PC-9 (cell line): ENCODE measurements at regions not wholly inside any gene's neighbourhood (a gene's known extent, or its start where the extent isn't known, plus 50 kb on each side); places are given as distances from the start of the nearest gene placed in this dataset.

Source experiments
- BruUV-seq: library from RNA; stranded (reverse); fragments of 400-500 nt; replicated peaks from 2 replicates; lab custom pipeline; 2021; lab: Mats Ljungman, UMichigan
- CTCF ChIA-PET: fragments of 300-600 bp; sonication (Branson Sonifier 250); formaldehyde crosslinking; loops from one replicate; lab custom pipeline; 2022; ENCODE audit warnings: antibody characterized with exemption; lab: Charles Lee
- POLR2A ChIA-PET: fragments of 300-600 bp; sonication (Branson Sonifier 250); formaldehyde crosslinking; loops from one replicate; lab custom pipeline; 2022; ENCODE audit warnings: antibody characterized with exemption; ENCODE audit not compliant: unreplicated experiment; lab: Charles Lee
- DNase-seq, 2 experiments: peaks; one replicate each; pipeline versions ENCODE4 v3.0.0 to v3.0.0-alpha.2; 2015 to 2022; ENCODE audit warnings: mixed read lengths in 1 of 2
- H2AFZ ChIP-seq: fragments of 200-600 bp; sonication (generic); 2 replicates; pipeline ENCODE4 v1.8.1; 2017; ENCODE audit warnings: antibody characterized with exemption
- H3F3A ChIP-seq: fragments of 200-600 bp; sonication (generic); 2 replicates; pipeline ENCODE4 v1.8.1; 2017; ENCODE audit warnings: antibody characterized with exemption, mild to moderate bottlenecking, low read depth; ENCODE audit not compliant: insufficient read depth
- H3K27ac ChIP-seq: fragments of 200-600 bp; sonication (generic); 2 replicates; pipeline ENCODE4 v1.6.1; 2016; ENCODE audit warnings: mixed run types
- H3K27me3 ChIP-seq: fragments of 200-600 bp; sonication (generic); 2 replicates; pipeline ENCODE4 v1.6.1; 2016; ENCODE audit warnings: low read depth, mixed run types; ENCODE audit not compliant: insufficient read depth
- H3K36me3 ChIP-seq: fragments of 200-600 bp; sonication (generic); 2 replicates; pipeline ENCODE4 v1.6.1; 2016; ENCODE audit warnings: low read depth, mixed run types
- H3K4me1 ChIP-seq: fragments of 200-600 bp; sonication (generic); replicated peaks from 2 replicates; pipeline ENCODE4 v1.6.1; 2016; ENCODE audit warnings: mixed run types; ENCODE audit not compliant: insufficient read depth
- H3K4me2 ChIP-seq: fragments of 200-600 bp; sonication (generic); 2 replicates; pipeline ENCODE4 v1.6.1; 2017; ENCODE audit warnings: mixed run types
- H3K4me3 ChIP-seq: fragments of 200-600 bp; sonication (generic); 2 replicates; pipeline ENCODE4 v1.6.1; 2016; ENCODE audit warnings: mixed run types
- H3K79me2 ChIP-seq: fragments of 200-600 bp; sonication (generic); 2 replicates; pipeline ENCODE4 v1.6.1; 2017; ENCODE audit warnings: low read depth, mixed run types
- H3K9me2 ChIP-seq: fragments of 200-600 bp; sonication (generic); 2 replicates; pipeline ENCODE4 v1.8.1; 2017; ENCODE audit warnings: mild to moderate bottlenecking; ENCODE audit not compliant: insufficient read depth
- H3K9me3 ChIP-seq: fragments of 200-600 bp; sonication (generic); 2 replicates; pipeline ENCODE4 v1.8.1; 2016; ENCODE audit warnings: low read depth; ENCODE audit not compliant: insufficient read depth
- H4K20me1 ChIP-seq: fragments of 200-600 bp; sonication (generic); 2 replicates; pipeline ENCODE4 v1.8.1; 2017; ENCODE audit not compliant: insufficient read depth
- CTCF ChIP-seq: fragments of 200-600 bp; sonication (generic); conservative IDR thresholded peaks from 2 replicates; pipeline ENCODE4 v1.6.1; 2017; ENCODE audit warnings: mixed run types, antibody characterized with exemption, mild to moderate bottlenecking, moderate library complexity
- EZH2 ChIP-seq: fragments of 200-600 bp; sonication (generic); IDR thresholded peaks from 2 replicates; pipeline ENCODE4 v1.8.0; 2017; ENCODE audit warnings: antibody characterized with exemption, low read depth
- intact Hi-C: fragments of 100-400 bp; cut with micrococcal nuclease; formaldehyde crosslinking; loops from one replicate; pipeline ENCODE4 v1.10.0; 2022; ENCODE audit not compliant: unreplicated experiment

GRCh38 chr4:60663769-60664168, 536.4 kb upstream of the ADGRL3 start:
- no peak overlapping the region for H3K27ac ChIP-seq
- H3K36me3 ChIP-seq, result no peaks in the 10 kb centered on the region
- H3K9me3 ChIP-seq, result no peaks in the 10 kb centered on the region
- TF ChIP-seq CTCF (no peak), EZH2 (no peak)
- DNase-seq, result no peak
- POLR2A ChIA-PET, result no interaction called here
- H3K4me3 ChIP-seq, result no peak overlapping the region
- no TSS peak for BruUV-seq
- H2AFZ ChIP-seq, result no peak overlapping the region
- H4K20me1 ChIP-seq, result no peaks in the 10 kb centered on the region
- CTCF ChIA-PET, result no interaction called here
- no peaks in the 10 kb centered on the region for H3K27me3 ChIP-seq
- no peaks in the 10 kb centered on the region for H3K4me1 ChIP-seq
- no peaks in the 10 kb centered on the region for H3K79me2 ChIP-seq
- H3K4me2 ChIP-seq, result no peak overlapping the region
- H3F3A ChIP-seq, result no peaks in the 10 kb centered on the region
- intact Hi-C loops, result no loop called here
- no peaks in the 10 kb centered on the region for H3K9me2 ChIP-seq

- Histone ChIP-seq H3K36me3 (no peaks in the 10 kb centered on the region), H3K4me1 (no peaks in the 10 kb centered on the region), H3K27ac (no peak overlapping the region), H3K9me2 (no peaks in the 10 kb centered on the region), H2AFZ (no peak overlapping the region), H3K79me2 (no peaks in the 10 kb centered on the region), H4K20me1 (no peaks in the 10 kb centered on the region), H3K27me3 (no peaks in the 10 kb centered on the region), H3K4me2 (no peak overlapping the region), H3K4me3 (no peak overlapping the region), H3F3A (no peaks in the 10 kb centered on the region), H3K9me3 (no peaks in the 10 kb centered on the region)
- TF ChIP-seq EZH2 (no peak), CTCF (no peak)
- POLR2A ChIA-PET, result no interaction called here
- intact Hi-C loops, result no loop called here
- DNase-seq, result no peak
- CTCF ChIA-PET, result no interaction called here
- BruUV-seq, result no TSS peak
Observed at GRCh38 chr4:60682901-60683300, 517.2 kb upstream of the ADGRL3 start.

DNA sequence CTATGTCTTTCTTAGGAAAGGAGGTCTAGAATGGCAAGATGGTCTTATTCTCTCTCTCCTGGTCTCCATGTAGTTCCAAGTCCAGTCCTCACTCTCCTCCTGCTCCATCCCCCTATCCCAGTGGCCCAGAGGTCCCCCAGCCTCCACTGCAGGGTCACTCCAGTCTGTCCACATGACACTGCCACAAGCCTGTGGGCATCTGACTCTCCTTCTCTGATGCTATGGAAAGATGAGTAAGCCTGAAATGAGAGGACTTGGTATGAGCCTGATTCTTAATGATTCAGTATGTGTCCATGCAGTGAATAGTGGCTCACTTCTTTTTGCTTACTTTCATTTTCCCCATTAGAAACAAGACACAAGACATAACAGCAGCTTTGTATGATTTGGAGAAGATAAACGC, 516.8 kb upstream of the ADGRL3 start:
- no peak overlapping the region for H3K4me2 ChIP-seq
- H3F3A ChIP-seq, result no peaks in the 10 kb centered on the region
- BruUV-seq, result no TSS peak
- ChIA-PET POLR2A (no interaction called here), CTCF (no interaction called here)
- H2AFZ ChIP-seq, result no peak overlapping the region
- intact Hi-C loops, result no loop called here
- H3K9me3 ChIP-seq, result no peaks in the 10 kb centered on the region
- TF ChIP-seq EZH2 (no peak), CTCF (no peak)
- no peaks in the 10 kb centered on the region for H4K20me1 ChIP-seq
- DNase-seq, result no peak
- no peaks in the 10 kb centered on the region for H3K27me3 ChIP-seq
- no peak overlapping the region for H3K4me3 ChIP-seq
- no peaks in the 10 kb centered on the region for H3K9me2 ChIP-seq
- H3K4me1 ChIP-seq, result no peaks in the 10 kb centered on the region
- no peaks in the 10 kb centered on the region for H3K79me2 ChIP-seq
- H3K27ac ChIP-seq, result no peak overlapping the region
- no peaks in the 10 kb centered on the region for H3K36me3 ChIP-seq
